CD4-positive, alpha-beta T cell treated with Interleukin-6 at 100 ng/mL for 8 hours (primary cell): ENCODE measurements at regions not wholly inside any gene's neighbourhood (a gene's known extent, or its start where the extent isn't known, plus 50 kb on each side); places are given as distances from the start of the nearest gene placed in this dataset.

Source experiments
- DNase-seq: peaks from one replicate; pipeline ENCODE4 v3.0.0-alpha.2; 2020; ENCODE audit warnings: mixed read lengths, low spot score

GRCh38 chr18:78595924-78596573, 383.6 kb upstream of the SALL3 start:
- no peak for DNase-seq

GRCh38 chr18:78596794-78597345, 382.7 kb upstream of the SALL3 start:
- DNase-seq: no peak

GRCh38 chr18:78601349-78601748, 378.3 kb upstream of the SALL3 start:
- no peak for DNase-seq

- DNase-seq: no peak
Observed at GRCh38 chr18:78601923-78602322, 377.7 kb upstream of the SALL3 start.

- DNase-seq: no peak
Observed at GRCh38 chr18:78602430-78602829, 377.2 kb upstream of the SALL3 start.

GRCh38 chr18:78603102-78603983, 376.3 kb upstream of the SALL3 start:
- DNase-seq: no peak

- DNase-seq: no peak
Observed at GRCh38 chr18:78605255-78605654, 374.4 kb upstream of the SALL3 start.

GRCh38 chr18:78607221-78607620, 372.4 kb upstream of the SALL3 start:
- no peak for DNase-seq

- DNase-seq: no peak
Observed at GRCh38 chr18:78607784-78608183, 371.8 kb upstream of the SALL3 start.

- no peak for DNase-seq
Observed at GRCh38 chr18:78610179-78610578, 369.4 kb upstream of the SALL3 start.

GRCh38 chr18:78611201-78611800, 368.3 kb upstream of the SALL3 start:
- no peak for DNase-seq

GRCh38 chr18:78611869-78612268, 367.7 kb upstream of the SALL3 start:
- no peak for DNase-seq

- DNase-seq: no peak
Observed at GRCh38 chr18:78612318-78612717, 367.3 kb upstream of the SALL3 start.

- no peak for DNase-seq
Observed at GRCh38 chr18:78612801-78613200, 366.8 kb upstream of the SALL3 start.

- no peak for DNase-seq
Observed at GRCh38 chr18:78618726-78619125, 360.9 kb upstream of the SALL3 start.

- no peak for DNase-seq
Observed at GRCh38 chr18:78619854-78620253, 359.8 kb upstream of the SALL3 start.

- DNase-seq: no peak
Observed at GRCh38 chr18:78620326-78620725, 359.3 kb upstream of the SALL3 start.

- no peak for DNase-seq
Observed at GRCh38 chr18:78621141-78621755, 358.4 kb upstream of the SALL3 start.

- no peak for DNase-seq
Observed at GRCh38 chr18:78622251-78622906, 357.2 kb upstream of the SALL3 start.

GRCh38 chr18:78622907-78623541, 356.6 kb upstream of the SALL3 start:
- DNase-seq: no peak

GRCh38 chr18:78624646-78625279, 354.9 kb upstream of the SALL3 start:
- no peak for DNase-seq
